ENCODE measurements at regions not wholly inside any gene's neighbourhood (a gene's known extent, or its start where the extent isn't known, plus 50 kb on each side); places are given as distances from the start of the nearest gene placed in this dataset.

GRCh38 chr18:8926464-8926863 is 176.0 kb upstream of the NDUFV2 start:
- TF ChIP-seq POLR2A (IDR thresholded peaks at IDR 0.05; ENCODE audit: low read depth, low read length): no peak
- TF ChIP-seq TAF1 (IDR thresholded peaks at IDR 0.05; ENCODE audit: low read depth, low read length): no peak
